NCI-H1105 (cell line): ENCODE measurements at regions not wholly inside any gene's neighbourhood (a gene's known extent, or its start where the extent isn't known, plus 50 kb on each side); places are given as distances from the start of the nearest gene placed in this dataset.

ENCODE experiments used
- DNase-seq: peaks from one replicate; lab custom pipeline; 2025; lab: John Stamatoyannopoulos, UW

- DNase-seq, result no peak
These were observed 207.1 kb upstream of the ZFHX3 start for GRCh38 chr16:73255031-73255430.

DNA sequence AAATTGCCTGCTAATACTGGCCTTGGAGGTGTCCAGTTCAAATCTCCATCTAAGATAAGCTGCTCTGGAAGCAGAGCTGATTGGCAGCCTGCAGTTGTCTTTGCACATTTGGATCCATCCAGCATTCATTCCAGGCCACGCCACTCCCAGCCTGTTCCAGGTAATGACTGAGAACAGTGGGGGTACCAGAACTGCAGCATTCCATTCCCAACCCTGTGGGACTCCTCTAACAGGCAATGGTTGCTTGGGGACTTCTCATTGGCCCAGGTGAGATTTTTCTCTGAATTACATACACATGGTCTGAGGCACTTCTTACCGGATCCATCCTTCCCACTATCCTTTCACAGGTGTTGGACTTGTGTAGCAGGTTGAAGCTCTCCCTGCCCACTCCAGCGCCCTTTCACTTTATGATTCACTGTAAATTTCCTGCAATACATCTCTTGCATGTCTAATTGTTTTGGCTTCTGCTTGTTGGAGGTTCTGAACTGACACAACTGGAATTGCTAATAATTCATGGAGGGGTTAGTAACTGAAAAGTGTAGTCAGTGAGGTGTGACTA lies 206.1 kb upstream of the ZFHX3 start:
- DNase-seq, result no peak

DNA sequence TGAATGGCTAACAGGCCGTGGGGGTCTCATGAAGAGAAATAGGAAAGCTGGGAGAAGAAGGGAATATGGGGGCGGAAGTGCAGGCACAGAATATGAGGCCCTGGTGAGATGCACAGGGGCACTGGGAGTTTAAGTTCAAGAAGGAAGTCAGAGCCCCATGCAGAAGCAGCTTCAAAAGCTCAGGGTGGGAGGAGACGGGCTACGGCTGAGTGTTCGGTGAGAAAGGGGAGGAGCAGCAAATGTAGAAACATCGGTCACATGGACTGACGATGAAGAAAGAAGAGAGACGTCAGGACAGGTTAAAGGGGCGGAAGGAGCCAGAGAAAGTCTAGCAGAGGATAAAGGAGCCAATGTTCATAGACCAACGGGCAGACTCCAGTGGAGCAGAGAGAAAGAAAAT lies 204.5 kb upstream of the ZFHX3 start:
- DNase-seq, result no peak

DNA sequence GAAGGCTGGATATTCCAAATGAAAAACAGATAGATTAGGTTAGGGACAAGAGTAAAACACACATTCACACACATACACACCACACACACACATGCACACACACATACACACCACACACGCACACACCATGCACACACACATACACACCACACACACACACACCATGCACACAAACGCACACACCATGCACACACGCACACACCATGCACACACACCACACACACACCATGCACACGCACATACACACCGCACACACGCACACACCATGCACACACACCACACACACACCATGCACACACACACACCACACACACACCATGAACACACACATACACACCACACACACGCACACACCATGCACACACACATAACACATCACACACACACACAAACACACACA lies 203.7 kb upstream of the ZFHX3 start:
- DNase-seq, result no peak

GRCh38 chr16:73248316-73248715 lies 200.4 kb upstream of the ZFHX3 start:
- DNase-seq, result no peak

- no peak for DNase-seq
These were observed 193.0 kb upstream of the ZFHX3 start for GRCh38 chr16:73240920-73241319.

GRCh38 chr16:73237601-73238000 lies 189.7 kb upstream of the ZFHX3 start:
- no peak for DNase-seq

DNA sequence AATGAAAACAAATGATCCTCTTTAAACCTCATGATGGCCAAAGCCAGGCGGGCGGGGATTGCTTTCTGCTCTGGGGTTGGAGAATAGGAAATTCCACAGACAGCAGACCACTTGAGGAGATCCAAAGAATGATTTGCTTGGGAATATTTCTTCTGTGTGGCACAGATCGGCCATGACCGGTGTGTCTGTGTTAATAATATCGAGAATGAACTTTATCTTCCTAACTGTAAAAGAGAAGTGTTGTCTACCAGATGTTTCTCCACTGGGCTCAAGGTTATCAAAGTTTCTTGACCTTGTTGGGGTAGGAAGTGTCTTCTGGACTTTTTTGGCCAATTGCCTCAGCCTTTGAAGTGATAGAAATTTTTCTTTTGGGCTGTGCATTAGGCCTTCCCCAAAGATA lies 186.6 kb upstream of the ZFHX3 start:
- DNase-seq, result no peak

- DNase-seq, result no peak
These were observed 186.0 kb upstream of the ZFHX3 start for GRCh38 chr16:73233846-73234424.

DNA sequence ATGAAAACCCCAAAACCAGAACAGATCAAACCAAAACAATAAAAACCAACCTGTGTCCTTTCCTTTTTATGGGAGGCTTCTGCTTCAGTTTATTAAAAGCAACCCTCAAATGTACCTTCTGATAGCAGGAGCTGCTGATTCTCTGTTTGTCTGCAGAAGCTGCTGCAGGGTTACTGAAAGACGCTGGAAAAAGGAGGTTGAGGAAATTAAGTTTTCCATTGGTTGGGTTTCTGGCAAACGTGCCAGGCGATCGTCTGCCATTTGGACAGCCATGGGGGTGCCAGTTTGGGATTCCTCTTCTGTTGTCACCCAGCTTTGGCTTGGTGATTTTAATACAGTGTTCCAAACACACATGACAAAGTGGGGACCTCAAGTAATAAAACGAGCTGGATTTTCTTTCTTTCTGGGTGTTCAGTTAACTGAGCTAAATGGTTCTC lies 185.4 kb upstream of the ZFHX3 start:
- no peak for DNase-seq

DNA sequence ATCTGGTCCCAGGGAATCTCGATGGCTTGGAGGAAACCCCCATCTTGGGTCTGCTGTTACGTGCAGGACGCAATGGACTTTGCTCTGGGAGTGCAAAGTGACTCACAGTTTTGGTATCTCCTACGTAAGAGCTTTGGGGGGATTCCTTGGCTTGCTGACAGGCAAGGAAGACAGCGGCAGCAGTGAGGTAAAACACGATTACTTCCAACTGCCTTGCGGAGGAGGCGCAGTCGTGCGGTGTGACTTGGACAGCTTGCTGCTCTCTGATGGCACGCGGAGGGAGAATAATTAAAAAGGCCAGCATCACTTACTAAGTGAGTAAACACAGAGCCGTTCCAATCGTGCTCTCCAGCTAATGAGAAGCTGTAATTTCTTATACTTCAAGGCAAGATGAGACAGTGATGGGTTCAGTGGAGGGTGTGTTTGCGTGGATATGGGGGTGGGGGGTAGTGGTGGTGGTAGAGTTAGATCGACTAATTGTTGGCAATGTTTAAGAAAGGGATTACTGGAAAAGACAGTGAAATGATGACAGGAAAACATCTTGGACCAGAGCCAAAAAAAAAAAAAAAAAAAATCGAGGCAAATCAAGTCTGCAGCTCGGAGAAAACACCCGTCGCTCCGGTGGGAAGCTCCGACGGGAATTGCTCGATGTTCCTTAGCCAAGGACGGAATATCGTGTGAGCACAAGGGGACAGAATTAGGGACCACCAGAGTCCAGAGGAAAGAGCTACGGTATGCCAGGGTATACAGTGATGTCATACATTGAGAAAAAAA lies 184.8 kb upstream of the ZFHX3 start:
- no peak for DNase-seq

- DNase-seq, result peak; percentile 3
These were observed 184.1 kb upstream of the ZFHX3 start for GRCh38 chr16:73231944-73232554.

DNA sequence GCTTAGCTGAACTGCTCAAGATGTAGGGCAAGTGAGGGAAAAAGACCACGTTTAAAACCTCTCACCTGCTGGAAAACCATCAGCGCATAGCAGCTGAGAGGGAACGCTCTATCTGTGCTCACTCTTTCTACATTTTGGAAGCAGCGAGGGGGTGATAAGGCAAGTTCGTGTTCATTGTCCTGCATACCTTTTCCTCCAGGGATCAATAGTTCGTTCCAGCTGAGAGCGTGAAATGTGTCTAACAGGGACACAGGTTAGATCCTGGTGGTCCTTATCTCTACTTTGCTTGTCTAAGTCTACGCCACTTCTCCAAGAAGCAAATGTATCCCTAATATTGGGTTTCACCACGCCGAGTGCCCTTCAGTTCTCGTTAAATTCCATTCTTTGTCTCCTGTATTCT lies 183.5 kb upstream of the ZFHX3 start:
- no peak for DNase-seq

- DNase-seq, result no peak
These were observed 182.7 kb upstream of the ZFHX3 start for GRCh38 chr16:73230651-73231050.

- no peak for DNase-seq
These were observed 180.7 kb upstream of the ZFHX3 start for GRCh38 chr16:73228649-73229048.

DNA sequence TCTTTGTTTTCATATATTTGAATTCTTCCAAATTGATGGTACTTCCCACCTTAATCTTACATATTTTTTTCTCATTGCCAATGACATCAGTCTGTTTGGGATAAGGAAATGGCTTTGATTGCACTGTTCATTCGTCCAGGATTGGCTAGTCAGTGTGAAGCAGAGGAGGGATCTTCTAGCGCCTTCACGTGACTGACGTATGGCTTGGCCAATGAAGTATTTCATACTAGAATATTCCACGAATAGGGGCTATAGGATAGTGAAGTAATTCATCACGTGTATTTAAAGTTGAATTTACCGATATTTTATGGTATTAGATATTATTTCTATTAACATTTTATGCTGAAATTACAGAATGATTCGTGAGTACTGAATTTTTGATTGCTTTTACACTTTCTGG lies 178.7 kb upstream of the ZFHX3 start:
- no peak for DNase-seq

DNA sequence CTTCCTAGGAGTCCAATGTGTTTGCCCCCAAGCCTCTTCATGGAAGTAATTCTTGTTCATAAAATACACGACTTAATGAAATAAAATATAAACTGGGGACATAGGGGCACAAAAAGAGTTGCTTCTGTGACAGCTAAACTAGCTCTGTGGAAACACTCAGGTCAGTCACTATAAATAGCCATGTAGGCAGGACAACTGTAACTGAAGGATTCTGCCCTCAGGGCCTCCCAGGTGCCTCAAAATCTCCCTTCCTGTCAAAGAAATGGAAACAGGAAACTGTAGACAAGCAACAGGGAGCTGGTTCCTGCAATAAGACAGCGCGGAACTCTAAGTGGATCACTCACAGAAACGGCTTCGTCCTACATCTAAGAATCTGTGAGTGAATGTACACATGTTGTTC lies 178.1 kb upstream of the ZFHX3 start:
- no peak for DNase-seq

GRCh38 chr16:73220836-73221235 lies 172.9 kb upstream of the ZFHX3 start:
- no peak for DNase-seq

DNA sequence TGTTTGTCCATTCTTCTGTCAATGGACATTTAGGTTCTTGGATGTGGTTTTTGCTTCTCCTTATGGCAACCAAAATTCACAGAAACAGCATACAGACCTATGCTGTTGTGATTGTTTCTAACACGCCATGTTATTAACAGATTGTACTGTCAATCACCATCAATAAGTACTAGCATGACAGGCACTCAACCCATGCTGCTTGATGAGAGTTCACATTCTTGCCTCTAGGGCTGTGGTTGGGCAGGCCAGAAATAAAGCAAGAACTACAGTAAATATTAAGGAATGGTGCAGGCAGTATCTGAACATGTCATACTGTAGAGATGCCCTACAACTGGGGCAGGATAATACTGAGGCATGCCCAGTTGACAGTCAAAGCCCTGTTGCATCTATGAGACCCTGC lies 171.2 kb upstream of the ZFHX3 start:
- no peak for DNase-seq

- no peak for DNase-seq
These were observed 169.7 kb upstream of the ZFHX3 start for GRCh38 chr16:73217654-73218053.

- DNase-seq, result no peak
These were observed 169.0 kb upstream of the ZFHX3 start for GRCh38 chr16:73216932-73217331.

DNA sequence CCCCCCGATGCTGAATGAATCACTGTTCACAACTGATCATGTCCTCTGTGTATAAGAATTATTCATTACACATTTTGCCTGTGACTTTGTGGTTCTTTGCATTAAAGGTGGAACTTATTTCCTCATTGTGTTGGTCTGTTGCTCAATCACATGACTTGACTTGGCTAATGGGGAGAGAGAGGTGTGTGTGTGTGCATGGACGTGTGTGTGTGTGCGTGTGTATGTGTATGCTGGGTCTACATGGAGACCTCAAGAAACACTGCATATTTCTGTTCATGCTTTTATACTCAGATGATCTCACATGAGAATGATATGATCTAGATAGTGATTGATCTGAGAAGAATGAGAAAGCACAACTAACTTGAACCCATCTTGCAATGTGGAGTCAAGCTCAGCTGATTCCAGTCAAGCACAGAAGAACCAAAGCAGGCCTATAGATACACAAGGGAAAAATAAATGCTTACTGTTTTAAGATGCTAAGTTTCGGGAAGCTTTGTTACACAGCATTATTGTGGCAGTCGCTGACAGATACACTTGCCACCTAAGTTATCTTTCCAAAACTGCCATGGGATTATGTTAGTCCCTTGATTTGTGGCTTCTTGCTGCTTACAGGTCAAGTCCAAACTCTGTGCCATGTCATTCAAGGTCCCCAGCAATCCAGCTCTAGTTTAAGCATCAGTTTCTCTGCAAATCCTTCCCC lies 167.9 kb upstream of the ZFHX3 start:
- DNase-seq, result no peak
